Ishikawa (cell line): ENCODE measurements at regions not wholly inside any gene's neighbourhood (a gene's known extent, or its start where the extent isn't known, plus 50 kb on each side); places are given as distances from the start of the nearest gene placed in this dataset.

Source experiments
- CEBPB ChIP-seq: IDR thresholded peaks from 2 replicates; pipeline ENCODE4 v1.6.1; 2012
- CREB1 ChIP-seq: IDR thresholded peaks from 2 replicates; pipeline ENCODE4 v1.6.1; 2012; ENCODE audit warnings: low read depth
- EGR1 ChIP-seq: IDR thresholded peaks from 2 replicates; pipeline ENCODE4 v1.6.1; 2012
- EP300 ChIP-seq: IDR thresholded peaks from 2 replicates; pipeline ENCODE4 v1.6.1; 2012; ENCODE audit warnings: borderline replicate concordance
- FOXM1 ChIP-seq: IDR thresholded peaks from 2 replicates; pipeline ENCODE4 v1.6.1; 2012; ENCODE audit warnings: low read depth, borderline replicate concordance
- MAX ChIP-seq: IDR thresholded peaks from 2 replicates; pipeline ENCODE4 v1.6.1; 2012
- NFIC ChIP-seq: IDR thresholded peaks from 2 replicates; pipeline ENCODE4 v1.6.1; 2012
- RAD21 ChIP-seq: IDR thresholded peaks from 2 replicates; pipeline ENCODE4 v1.6.1; 2012; ENCODE audit warnings: low read depth
- REST ChIP-seq: IDR thresholded peaks from 2 replicates; pipeline ENCODE4 v1.6.1; 2012; ENCODE audit warnings: low read depth, mild to moderate bottlenecking
- TAF1 ChIP-seq: IDR thresholded peaks from 2 replicates; pipeline ENCODE4 v1.6.1; 2012; ENCODE audit warnings: low read depth, mild to moderate bottlenecking
- TCF12 ChIP-seq: IDR thresholded peaks from 2 replicates; pipeline ENCODE4 v1.6.1; 2012; ENCODE audit warnings: low read depth
- TEAD4 ChIP-seq: IDR thresholded peaks from 2 replicates; pipeline ENCODE4 v1.6.1; 2012
- USF1 ChIP-seq: IDR thresholded peaks from 2 replicates; pipeline ENCODE4 v1.6.1; 2012
- YY1 ChIP-seq: IDR thresholded peaks from 2 replicates; pipeline ENCODE4 v1.6.1; 2012; ENCODE audit warnings: low read depth
- ZBTB7A ChIP-seq: IDR thresholded peaks from 2 replicates; pipeline ENCODE4 v1.6.1; 2012; ENCODE audit warnings: low read depth

- no peak for TF ChIP-seq USF1
- TF ChIP-seq RAD21, result no peak
- TF ChIP-seq TEAD4, result no peak
Measured at GRCh38 chr3:181999314-181999713, 287.6 kb downstream of the SOX2 start.

- TF ChIP-seq CEBPB, result no peak
- TF ChIP-seq YY1, result no peak
- TF ChIP-seq CREB1, result no peak
- TF ChIP-seq USF1, result no peak
- TF ChIP-seq RAD21, result no peak
- TF ChIP-seq FOXM1, result no peak
- no peak for TF ChIP-seq REST
- no peak for TF ChIP-seq TAF1
- TF ChIP-seq TEAD4, result no peak
- TF ChIP-seq MAX, result no peak
- no peak for TF ChIP-seq ZBTB7A
- no peak for TF ChIP-seq NFIC
- TF ChIP-seq EP300, result no peak
Measured at GRCh38 chr3:182000447-182000846, 288.7 kb downstream of the SOX2 start.

GRCh38 chr3:182005219-182005618 is 293.5 kb downstream of the SOX2 start:
- TF ChIP-seq ZBTB7A (no peak), TAF1 (no peak), FOXM1 (no peak), RAD21 (no peak), MAX (no peak), EP300 (no peak), NFIC (no peak), EGR1 (no peak), TEAD4 (no peak), TCF12 (no peak), CREB1 (no peak), USF1 (no peak), CEBPB (no peak), YY1 (no peak), REST (no peak)

- TF ChIP-seq EGR1 (no peak), YY1 (no peak), NFIC (no peak), TAF1 (no peak), USF1 (no peak), CREB1 (no peak), ZBTB7A (no peak), TEAD4 (no peak), MAX (no peak)
Measured at GRCh38 chr3:182005701-182006100, 294.0 kb downstream of the SOX2 start.

- TF ChIP-seq YY1, result no peak
- TF ChIP-seq EGR1, result no peak
- no peak for TF ChIP-seq USF1
- no peak for TF ChIP-seq CEBPB
- TF ChIP-seq FOXM1, result no peak
Measured at GRCh38 chr3:182006431-182006830, 294.7 kb downstream of the SOX2 start.

- TF ChIP-seq NFIC (no peak), USF1 (no peak), MAX (no peak), FOXM1 (no peak), EGR1 (no peak), CEBPB (no peak), YY1 (no peak), EP300 (no peak), REST (no peak), TEAD4 (no peak), ZBTB7A (no peak), TCF12 (no peak), TAF1 (no peak), RAD21 (no peak), CREB1 (no peak)
Measured at GRCh38 chr3:182007441-182007840, 295.7 kb downstream of the SOX2 start.
